Stimulated activated effector memory CD8-positive, alpha-beta T cell treated with anti-CD3 and anti-CD28 coated beads, Interleukin-12 subunit alpha, Interleukin-12 subunit beta, amount 100 ng/mL, for 72 hours (primary cell): ENCODE measurements at regions not wholly inside any gene's neighbourhood (a gene's known extent, or its start where the extent isn't known, plus 50 kb on each side); places are given as distances from the start of the nearest gene placed in this dataset.

Experiments used
- ATAC-seq: fragments of 150-1000 bp; cut with Tn5 transposase; 2 replicates; pipeline ENCODE4 v1.10.0; 2021
- DNase-seq, 2 donors: peaks; one replicate each; pipeline ENCODE4 v3.0.0; 2021 to 2022; ENCODE audit warnings: low spot score in 2 of 2
- H3K27ac Mint-ChIP-seq: one replicate; pipeline ENCODE4 v1.8.0; 2022; ENCODE audit warnings: mild to moderate bottlenecking, mixed read lengths
- H3K36me3 Mint-ChIP-seq: one replicate; pipeline ENCODE4 v1.8.0; 2022; ENCODE audit warnings: mild to moderate bottlenecking, mixed read lengths
- H3K4me1 Mint-ChIP-seq: one replicate; pipeline ENCODE4 v1.8.0; 2022; ENCODE audit warnings: mixed read lengths
- H3K4me3 Mint-ChIP-seq: one replicate; pipeline ENCODE4 v1.8.0; 2022; ENCODE audit warnings: mild to moderate bottlenecking, mixed read lengths
- H3K9me3 Mint-ChIP-seq: one replicate; pipeline ENCODE4 v1.8.0; 2022; ENCODE audit warnings: mixed read lengths

GRCh38 chr1:218827486-218827885 lies 346.2 kb upstream of the LYPLAL1 start:
- H3K4me3 Mint-ChIP-seq, result no peak overlapping the region
- peaks cover 2% of the 10 kb centered on the region for H3K9me3 Mint-ChIP-seq
- no peaks in the 10 kb centered on the region for H3K36me3 Mint-ChIP-seq
- H3K4me1 Mint-ChIP-seq, result no peaks in the 10 kb centered on the region
- ATAC-seq (no peak), DNase-seq (no peak)
- H3K27ac Mint-ChIP-seq, result no peak overlapping the region

GRCh38 chr1:218828125-218828650 lies 345.5 kb upstream of the LYPLAL1 start:
- DNase-seq (no peak), ATAC-seq (no peak)
- no peak overlapping the region for H3K4me3 Mint-ChIP-seq
- no peak overlapping the region for H3K27ac Mint-ChIP-seq
- no peaks in the 10 kb centered on the region for H3K4me1 Mint-ChIP-seq
- no peaks in the 10 kb centered on the region for H3K36me3 Mint-ChIP-seq
- H3K9me3 Mint-ChIP-seq, result peaks cover 2% of the 10 kb centered on the region

- ATAC-seq, result no peak
- Mint-ChIP-seq H3K9me3 (peaks cover 3% of the 10 kb centered on the region), H3K4me1 (no peaks in the 10 kb centered on the region), H3K4me3 (no peak overlapping the region), H3K27ac (no peak overlapping the region), H3K36me3 (no peaks in the 10 kb centered on the region)
- DNase-seq, result no peak
These were observed 344.6 kb upstream of the LYPLAL1 start for GRCh38 chr1:218829097-218829496.

DNA sequence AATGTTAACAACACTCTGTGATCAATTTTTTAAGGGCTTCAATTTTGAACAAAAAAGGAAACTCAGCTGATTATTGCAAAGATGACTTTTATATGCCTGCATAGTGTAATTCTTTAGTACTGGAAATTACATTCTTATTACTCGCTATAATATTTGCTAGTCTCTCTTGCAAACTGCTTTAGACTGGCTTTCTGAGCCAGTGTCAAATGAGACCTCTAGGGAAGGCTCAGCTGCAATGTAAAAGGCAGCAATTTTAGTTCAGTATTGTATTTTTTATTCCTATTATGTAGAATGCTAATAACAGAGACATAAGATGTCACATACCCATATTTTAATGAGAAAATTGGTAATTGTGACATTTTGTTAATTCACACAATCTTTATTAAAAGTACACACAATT lies 338.1 kb upstream of the LYPLAL1 start:
- Mint-ChIP-seq H3K4me1 (no peaks in the 10 kb centered on the region), H3K36me3 (no peaks in the 10 kb centered on the region), H3K4me3 (no peak overlapping the region), H3K27ac (no peak overlapping the region), H3K9me3 (peaks cover 10% of the 10 kb centered on the region)
- ATAC-seq (no peak), DNase-seq (no peak)

GRCh38 chr1:218836264-218836663 lies 337.4 kb upstream of the LYPLAL1 start:
- no peak overlapping the region for H3K4me3 Mint-ChIP-seq
- DNase-seq (no peak), ATAC-seq (no peak)
- H3K4me1 Mint-ChIP-seq, result no peaks in the 10 kb centered on the region
- H3K27ac Mint-ChIP-seq, result no peak overlapping the region
- H3K9me3 Mint-ChIP-seq, result peaks cover 13% of the 10 kb centered on the region
- no peaks in the 10 kb centered on the region for H3K36me3 Mint-ChIP-seq

GRCh38 chr1:218837051-218837450 lies 336.6 kb upstream of the LYPLAL1 start:
- ATAC-seq, result no peak
- no peak for DNase-seq

GRCh38 chr1:218845589-218845988 lies 328.1 kb upstream of the LYPLAL1 start:
- H3K4me3 Mint-ChIP-seq, result no peak overlapping the region
- H3K27ac Mint-ChIP-seq, result no peak overlapping the region
- DNase-seq (no peak), ATAC-seq (no peak)
- H3K4me1 Mint-ChIP-seq, result no peaks in the 10 kb centered on the region
- H3K9me3 Mint-ChIP-seq, result peaks cover 19% of the 10 kb centered on the region
- H3K36me3 Mint-ChIP-seq, result no peaks in the 10 kb centered on the region

More at GRCh38 chr1:218837051-218837450, 336.6 kb upstream of the LYPLAL1 start:
- Mint-ChIP-seq H3K36me3 (no peaks in the 10 kb centered on the region), H3K4me3 (no peak overlapping the region), H3K9me3 (peaks cover 14% of the 10 kb centered on the region), H3K4me1 (no peaks in the 10 kb centered on the region), H3K27ac (no peak overlapping the region)

GRCh38 chr1:218846181-218846580 lies 327.5 kb upstream of the LYPLAL1 start:
- no peak overlapping the region for H3K27ac Mint-ChIP-seq
- H3K36me3 Mint-ChIP-seq, result no peaks in the 10 kb centered on the region
- no peaks in the 10 kb centered on the region for H3K4me1 Mint-ChIP-seq
- H3K9me3 Mint-ChIP-seq, result peaks cover 17% of the 10 kb centered on the region
- no peak overlapping the region for H3K4me3 Mint-ChIP-seq
- DNase-seq (no peak), ATAC-seq (no peak)

GRCh38 chr1:218847089-218847768 lies 326.4 kb upstream of the LYPLAL1 start:
- ATAC-seq (no peak), DNase-seq (no peak)
- Mint-ChIP-seq H3K4me3 (no peak overlapping the region), H3K36me3 (no peaks in the 10 kb centered on the region), H3K27ac (no peak overlapping the region), H3K9me3 (peaks cover 18% of the 10 kb centered on the region), H3K4me1 (no peaks in the 10 kb centered on the region)

DNA sequence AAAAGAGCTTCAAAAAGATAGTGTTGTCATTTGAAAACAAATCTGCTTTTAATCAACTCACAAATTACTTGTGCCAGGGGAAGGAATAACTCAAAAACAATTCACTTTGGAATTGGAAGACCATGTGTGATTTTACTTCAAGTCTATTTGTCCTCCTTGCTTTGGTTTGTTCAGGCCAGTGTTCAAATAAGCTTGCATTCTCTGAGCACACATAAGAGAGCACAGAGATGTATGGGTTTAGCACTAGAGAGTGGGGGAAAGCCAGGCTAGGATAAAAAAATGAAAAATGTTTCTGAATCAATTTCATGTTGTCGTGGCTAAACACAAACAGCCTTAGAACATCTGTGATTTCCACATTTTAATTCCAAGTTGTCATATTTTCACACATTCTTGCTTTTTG lies 325.7 kb upstream of the LYPLAL1 start:
- H3K27ac Mint-ChIP-seq, result no peak overlapping the region

DNA sequence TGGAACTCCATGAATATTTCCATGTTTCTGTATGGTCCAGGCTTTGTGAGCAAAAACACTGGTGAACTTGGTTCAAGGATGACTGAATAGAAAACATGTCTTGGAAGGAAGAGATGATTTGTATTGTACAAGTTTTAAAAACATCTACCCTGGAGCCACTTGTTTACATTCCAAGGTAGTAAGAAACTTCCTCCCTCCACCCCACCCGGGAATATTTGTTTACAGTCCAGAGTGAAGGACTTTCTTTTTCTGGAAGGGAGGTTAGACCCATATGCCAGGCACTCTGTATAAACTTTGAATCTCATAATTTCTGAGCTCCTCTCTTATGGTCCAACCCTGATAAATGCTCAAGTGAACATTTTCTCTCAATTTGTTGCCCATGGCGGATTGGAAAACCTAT lies 323.3 kb upstream of the LYPLAL1 start:
- H3K27ac Mint-ChIP-seq, result no peak overlapping the region
- no peak for DNase-seq
- H3K9me3 Mint-ChIP-seq, result peaks cover 11% of the 10 kb centered on the region
- no peaks in the 10 kb centered on the region for H3K4me1 Mint-ChIP-seq
- no peak for ATAC-seq
- no peaks in the 10 kb centered on the region for H3K36me3 Mint-ChIP-seq
- no peak overlapping the region for H3K4me3 Mint-ChIP-seq

More for the DNA sequence above, 325.7 kb upstream of the LYPLAL1 start:
- DNase-seq (no peak), ATAC-seq (no peak)
- no peaks in the 10 kb centered on the region for H3K36me3 Mint-ChIP-seq
- H3K9me3 Mint-ChIP-seq, result peaks cover 14% of the 10 kb centered on the region
- H3K4me3 Mint-ChIP-seq, result no peak overlapping the region
- H3K4me1 Mint-ChIP-seq, result no peaks in the 10 kb centered on the region

GRCh38 chr1:218851586-218851985 lies 322.1 kb upstream of the LYPLAL1 start:
- DNase-seq (no peak), ATAC-seq (no peak)
- no peak overlapping the region for H3K4me3 Mint-ChIP-seq
- H3K27ac Mint-ChIP-seq, result no peak overlapping the region
- peaks cover 5% of the 10 kb centered on the region for H3K9me3 Mint-ChIP-seq
- H3K36me3 Mint-ChIP-seq, result no peaks in the 10 kb centered on the region
- H3K4me1 Mint-ChIP-seq, result no peaks in the 10 kb centered on the region

GRCh38 chr1:218852527-218852926 lies 321.2 kb upstream of the LYPLAL1 start:
- Mint-ChIP-seq H3K4me3 (no peak overlapping the region), H3K9me3 (peaks cover 4% of the 10 kb centered on the region), H3K36me3 (no peaks in the 10 kb centered on the region), H3K4me1 (no peaks in the 10 kb centered on the region), H3K27ac (no peak overlapping the region)
- ATAC-seq (no peak), DNase-seq (no peak)

- DNase-seq (no peak), ATAC-seq (no peak)
- Mint-ChIP-seq H3K4me1 (no peaks in the 10 kb centered on the region), H3K27ac (no peak overlapping the region), H3K4me3 (no peak overlapping the region), H3K36me3 (no peaks in the 10 kb centered on the region), H3K9me3 (peaks cover 2% of the 10 kb centered on the region)
These were observed 309.7 kb upstream of the LYPLAL1 start for GRCh38 chr1:218863987-218864386.

DNA sequence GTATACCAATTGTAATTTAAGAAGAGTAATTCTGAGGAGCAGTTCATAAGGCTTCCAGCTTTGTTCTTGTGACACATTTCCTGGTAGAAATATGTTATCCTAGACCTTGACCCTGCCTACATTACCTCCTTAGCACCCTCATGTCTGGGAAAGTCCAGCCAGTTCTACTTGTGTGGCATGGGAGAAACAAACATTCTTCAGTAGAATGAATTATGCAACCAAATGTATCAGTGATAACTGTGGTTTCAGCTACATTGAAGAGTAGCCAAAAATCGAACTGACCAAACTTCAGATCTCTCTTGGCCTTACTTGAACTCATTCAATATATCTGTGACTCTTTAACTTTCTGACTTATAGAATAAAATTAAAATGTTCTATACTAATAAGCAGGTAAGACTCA lies 308.1 kb upstream of the LYPLAL1 start:
- Mint-ChIP-seq H3K27ac (no peak overlapping the region), H3K4me3 (no peak overlapping the region)
- no peak for DNase-seq

DNA sequence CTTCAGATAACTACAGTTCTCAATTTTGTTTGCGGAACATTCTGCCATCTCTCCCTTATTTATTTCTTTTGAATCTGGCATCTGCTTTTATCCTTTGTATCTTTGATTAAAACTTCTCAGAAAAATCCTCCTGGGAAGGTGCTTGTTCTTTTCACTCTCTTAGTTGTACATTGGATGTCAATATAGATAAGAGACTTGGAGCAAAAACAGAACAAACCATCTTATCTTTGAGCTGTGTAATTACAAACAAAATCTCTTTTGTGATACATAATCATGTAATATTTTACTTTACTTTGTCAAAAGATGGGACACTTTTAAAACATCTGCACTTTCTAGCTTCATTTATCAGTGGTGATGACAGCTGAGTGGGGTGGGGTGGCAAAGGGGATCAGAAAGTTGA lies 307.2 kb upstream of the LYPLAL1 start:
- DNase-seq (no peak), ATAC-seq (no peak)
- Mint-ChIP-seq H3K36me3 (no peaks in the 10 kb centered on the region), H3K4me3 (no peak overlapping the region), H3K27ac (no peak overlapping the region), H3K9me3 (peaks cover 6% of the 10 kb centered on the region), H3K4me1 (no peaks in the 10 kb centered on the region)

More for the DNA sequence above, 308.1 kb upstream of the LYPLAL1 start:
- Mint-ChIP-seq H3K9me3 (peaks cover 6% of the 10 kb centered on the region), H3K36me3 (no peaks in the 10 kb centered on the region), H3K4me1 (no peaks in the 10 kb centered on the region)
- no peak for ATAC-seq
